WI38 (cell line): ENCODE measurements at regions not wholly inside any gene's neighbourhood (a gene's known extent, or its start where the extent isn't known, plus 50 kb on each side); places are given as distances from the start of the nearest gene placed in this dataset.

Experiments used
- H3K4me3 ChIP-seq: 2 replicates; pipeline ENCODE4 v1.5.1; 2011; ENCODE audit warnings: low read depth, mild to moderate bottlenecking, control low read depth, low read length
- TF ChIP-seq, protein P1 (sequence below): IDR thresholded peaks from 2 replicates; pipeline ENCODE4 v1.5.1; 2012; ENCODE audit warnings: low read depth, mild to moderate bottlenecking, control low read depth, low read length

DNA sequence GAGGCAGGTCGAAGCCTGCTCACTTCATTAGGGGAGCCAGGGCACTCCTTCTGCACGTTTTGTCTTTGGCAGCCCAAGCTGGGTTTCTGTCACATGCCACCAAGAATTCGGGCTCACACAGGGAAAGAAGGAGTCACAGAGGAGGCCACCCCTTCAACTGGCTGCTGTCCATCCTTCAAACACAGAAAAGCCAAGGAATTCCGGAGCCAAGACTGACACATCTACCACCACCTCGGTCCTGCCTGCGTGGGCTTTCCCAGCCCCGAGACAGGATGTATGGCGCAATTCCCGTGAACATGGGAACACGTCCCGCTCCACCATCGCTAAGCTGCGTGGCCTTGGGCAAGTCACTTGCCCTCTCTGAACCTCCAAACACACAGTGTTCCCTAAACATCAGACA is 70.4 kb downstream of the NCOR2 start:
- TF ChIP-seq, protein P1, sequence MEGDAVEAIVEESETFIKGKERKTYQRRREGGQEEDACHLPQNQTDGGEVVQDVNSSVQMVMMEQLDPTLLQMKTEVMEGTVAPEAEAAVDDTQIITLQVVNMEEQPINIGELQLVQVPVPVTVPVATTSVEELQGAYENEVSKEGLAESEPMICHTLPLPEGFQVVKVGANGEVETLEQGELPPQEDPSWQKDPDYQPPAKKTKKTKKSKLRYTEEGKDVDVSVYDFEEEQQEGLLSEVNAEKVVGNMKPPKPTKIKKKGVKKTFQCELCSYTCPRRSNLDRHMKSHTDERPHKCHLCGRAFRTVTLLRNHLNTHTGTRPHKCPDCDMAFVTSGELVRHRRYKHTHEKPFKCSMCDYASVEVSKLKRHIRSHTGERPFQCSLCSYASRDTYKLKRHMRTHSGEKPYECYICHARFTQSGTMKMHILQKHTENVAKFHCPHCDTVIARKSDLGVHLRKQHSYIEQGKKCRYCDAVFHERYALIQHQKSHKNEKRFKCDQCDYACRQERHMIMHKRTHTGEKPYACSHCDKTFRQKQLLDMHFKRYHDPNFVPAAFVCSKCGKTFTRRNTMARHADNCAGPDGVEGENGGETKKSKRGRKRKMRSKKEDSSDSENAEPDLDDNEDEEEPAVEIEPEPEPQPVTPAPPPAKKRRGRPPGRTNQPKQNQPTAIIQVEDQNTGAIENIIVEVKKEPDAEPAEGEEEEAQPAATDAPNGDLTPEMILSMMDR = no peak
- no peak overlapping the region for H3K4me3 ChIP-seq

DNA sequence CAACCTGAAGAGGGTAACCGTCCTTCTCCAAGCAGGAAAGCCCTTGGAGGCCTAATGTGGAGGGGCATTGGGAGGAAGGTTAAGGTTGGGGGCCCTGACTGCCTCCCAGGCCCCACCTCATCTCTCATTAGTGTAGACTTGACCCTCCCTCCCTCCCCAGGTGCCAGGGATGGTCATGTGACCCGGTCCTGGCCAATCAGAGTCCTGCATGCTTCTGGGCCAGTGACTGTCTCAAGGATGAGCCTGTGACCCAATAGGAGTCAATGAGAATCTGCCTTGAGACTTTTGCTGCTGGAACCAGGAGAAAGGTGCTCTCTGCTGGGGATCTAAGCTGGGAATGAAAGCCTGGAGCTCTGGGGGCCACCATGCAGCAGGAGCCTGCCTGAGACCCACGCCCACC is 70.8 kb downstream of the NCOR2 start:
- H3K4me3 ChIP-seq = no peak overlapping the region
- TF ChIP-seq, protein P1 = no peak

DNA sequence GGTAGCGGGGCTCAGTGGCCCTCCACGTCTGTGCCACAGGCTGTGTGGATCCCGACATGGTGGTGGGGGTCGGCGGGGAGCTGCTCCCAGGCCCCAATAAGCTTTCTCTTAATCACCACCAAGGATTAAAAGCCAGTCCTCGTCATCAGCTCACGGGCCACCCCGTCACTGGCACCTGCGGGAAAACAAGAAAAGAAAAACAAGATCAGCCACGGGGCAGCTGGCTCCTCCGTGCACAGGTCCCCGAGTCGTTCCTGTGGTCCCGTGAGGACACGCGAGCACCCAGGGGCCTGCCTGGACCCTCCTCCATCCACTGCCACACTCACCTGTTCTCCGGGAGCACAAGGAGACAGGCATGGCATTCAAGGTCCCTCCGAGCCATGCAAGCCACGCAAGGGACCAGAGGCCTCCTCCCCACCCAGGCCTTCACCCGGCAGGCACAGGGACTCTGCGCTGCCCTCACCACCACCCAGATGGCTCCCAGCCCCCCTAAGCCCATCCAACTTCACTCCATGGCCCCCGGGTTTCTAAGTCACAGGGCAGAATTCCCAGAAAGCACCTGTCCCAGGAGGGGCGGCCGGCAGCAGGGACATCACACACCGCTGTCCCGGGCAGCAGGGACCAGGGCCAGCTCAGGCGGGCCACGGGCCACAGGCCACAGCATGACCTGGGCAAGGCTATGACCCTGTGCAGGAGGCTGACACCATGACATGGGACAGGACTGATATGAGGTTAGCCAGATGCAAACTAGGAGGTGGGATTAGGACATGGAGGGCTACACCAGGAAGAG is 72.0 kb downstream of the NCOR2 start:
- TF ChIP-seq, protein P1 = no peak
- no peak overlapping the region for H3K4me3 ChIP-seq

DNA sequence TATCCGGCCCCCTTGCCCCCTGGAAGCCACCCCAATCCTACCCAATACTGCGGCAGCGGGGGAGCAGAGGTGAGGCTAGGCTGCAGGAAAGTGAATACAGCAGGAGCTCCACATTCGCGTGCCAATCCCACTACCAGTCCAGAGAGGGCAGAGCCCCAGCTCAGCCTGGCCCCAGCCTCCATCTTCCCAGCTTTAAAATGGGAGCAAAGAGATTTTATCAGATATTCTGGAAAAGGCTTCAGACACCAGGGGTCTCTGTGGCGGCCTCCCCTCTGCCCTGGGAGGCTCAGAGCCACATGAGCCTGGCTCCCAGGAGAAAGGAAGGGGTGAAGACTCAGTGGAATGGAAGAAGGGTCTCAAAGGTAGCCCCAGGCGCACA is 72.7 kb downstream of the NCOR2 start:
- TF ChIP-seq, protein P1 = no peak
- no peak overlapping the region for H3K4me3 ChIP-seq

DNA sequence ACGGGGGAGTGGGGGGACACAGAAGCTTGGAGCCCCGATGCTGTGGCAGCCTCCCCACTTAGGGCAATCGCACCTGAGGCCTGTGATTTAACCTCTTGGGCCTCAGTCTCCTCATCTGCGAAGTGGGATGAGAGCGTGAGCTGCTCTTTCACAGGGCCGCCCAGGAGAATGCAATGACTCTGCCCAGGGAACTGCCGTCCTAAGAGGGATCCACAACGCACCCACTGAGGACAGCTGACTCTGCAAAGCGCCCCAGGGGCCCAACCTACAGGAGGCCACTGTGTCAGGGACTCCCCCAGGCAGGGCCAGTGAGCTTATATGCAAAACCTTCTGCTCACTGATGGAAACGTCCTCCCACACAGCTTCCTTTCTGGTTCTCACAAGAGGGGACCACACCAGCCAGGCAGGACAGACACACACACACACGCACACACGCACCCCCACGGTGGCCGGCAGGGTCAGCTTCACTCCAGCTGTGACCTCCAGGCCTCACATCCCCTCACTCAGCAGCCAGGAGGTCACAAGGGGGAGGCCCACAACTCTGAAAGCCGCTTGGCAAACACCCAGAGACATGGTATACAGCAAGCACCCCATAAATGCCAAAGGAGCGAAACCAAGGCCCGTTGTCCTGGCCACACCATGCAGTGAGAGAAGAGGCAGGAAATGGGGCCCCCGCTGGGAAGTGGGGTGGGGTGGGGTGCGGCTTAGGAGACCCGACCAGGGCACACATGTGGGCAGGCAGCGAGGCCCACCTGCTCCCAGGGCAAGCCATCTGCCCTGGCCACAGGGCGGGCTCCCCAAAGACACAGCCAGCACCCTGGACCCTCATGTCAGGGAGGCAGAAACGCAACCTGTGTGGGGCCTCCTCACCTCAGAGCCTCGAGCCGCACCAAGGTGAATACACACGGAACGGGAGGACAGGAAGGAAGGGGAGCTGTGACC is 73.3 kb downstream of the NCOR2 start:
- no peak overlapping the region for H3K4me3 ChIP-seq
- TF ChIP-seq, protein P1 = no peak

DNA sequence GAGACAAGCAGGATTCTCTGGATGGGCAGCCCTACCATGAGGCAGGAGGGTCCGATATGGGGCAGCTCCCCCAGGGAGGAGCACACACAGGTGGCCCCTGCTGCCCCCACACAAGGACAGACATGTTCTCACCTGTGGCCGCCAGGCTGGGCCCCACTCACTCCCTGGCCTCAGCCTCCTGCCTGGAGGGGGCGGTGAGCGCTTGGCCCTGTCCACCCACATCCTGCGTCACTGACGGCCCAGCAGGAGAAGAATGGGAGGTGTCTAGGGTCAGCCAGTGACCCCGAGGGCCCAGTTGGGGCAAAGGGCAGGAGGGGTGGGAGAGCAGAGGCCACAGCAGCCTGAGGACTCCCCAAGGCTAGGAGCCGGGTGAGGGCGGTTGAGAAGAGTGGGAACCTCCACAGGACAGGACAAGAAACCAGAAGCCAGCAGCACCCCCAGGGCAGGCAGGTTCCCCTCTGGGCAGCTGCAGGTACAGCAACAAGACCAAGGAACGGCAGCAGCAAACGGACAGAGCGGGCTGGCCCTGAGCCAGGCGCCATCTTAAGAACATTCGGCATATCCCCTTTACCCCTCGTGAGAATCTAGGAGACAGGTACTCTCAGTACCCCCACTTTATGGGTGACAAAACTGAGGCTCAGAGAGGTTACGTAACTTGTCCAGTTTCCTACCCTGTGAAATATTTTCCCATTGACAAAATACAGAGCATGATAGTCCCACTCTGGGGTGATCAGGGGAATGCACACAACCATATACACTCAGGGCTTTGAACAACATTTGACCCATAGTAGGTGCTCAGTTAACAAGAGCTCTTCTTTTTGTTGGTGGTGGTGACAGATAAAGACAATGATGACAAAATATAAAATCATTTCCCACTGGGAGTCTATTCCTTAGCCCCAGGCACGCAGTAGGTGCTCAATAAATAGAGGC is 74.3 kb downstream of the NCOR2 start:
- H3K4me3 ChIP-seq = no peak overlapping the region
- TF ChIP-seq, protein P1 = no peak
